ENCODE measurements at regions not wholly inside any gene's neighbourhood (a gene's known extent, or its start where the extent isn't known, plus 50 kb on each side); places are given as distances from the start of the nearest gene placed in this dataset.

GRCh38 chr6:87975561-87975960, 72.1 kb upstream of the SPACA1 start:
- H3K36me3 ChIP-seq (ENCODE audit: low read depth) = no peaks in the 10 kb centered on the region
- no peak for TF ChIP-seq CTCF (IDR thresholded peaks at IDR 0.05)
- H3K4me1 ChIP-seq (ENCODE audit: low read depth) = no peaks in the 10 kb centered on the region
- intact Hi-C loops (cut with DNase I, micrococcal nuclease) = no loop called here
- no peaks in the 10 kb centered on the region for H3K9me3 ChIP-seq
- ATAC-seq (no peak), DNase-seq (no peak)
- no peak overlapping the region for H3K4me3 ChIP-seq

- H3K4me3 ChIP-seq = no peak overlapping the region
- H3K4me1 ChIP-seq (ENCODE audit: low read depth) = no peaks in the 10 kb centered on the region
- no peak for TF ChIP-seq CTCF (IDR thresholded peaks at IDR 0.05)
- no peaks in the 10 kb centered on the region for H3K36me3 ChIP-seq (ENCODE audit: low read depth)
- DNase-seq (no peak), ATAC-seq (no peak)
- H3K9me3 ChIP-seq = no peaks in the 10 kb centered on the region
- intact Hi-C loops (cut with DNase I, micrococcal nuclease) = no loop called here
These were observed 75.4 kb upstream of the SPACA1 start for GRCh38 chr6:87972279-87972678.

GRCh38 chr6:87971605-87972262, 75.9 kb upstream of the SPACA1 start:
- intact Hi-C loops (cut with DNase I, micrococcal nuclease) = no loop called here

GRCh38 chr6:87968435-87969278, 79.0 kb upstream of the SPACA1 start:
- ATAC-seq (peak; percentile 72), DNase-seq (peak in 2 of 3 donors; percentile 33 to 36)
- Histone ChIP-seq H3K36me3 (ENCODE audit: low read depth) (no peaks in the 10 kb centered on the region), H3K4me1 (ENCODE audit: low read depth) (no peaks in the 10 kb centered on the region), H3K9me3 (no peaks in the 10 kb centered on the region), H3K4me3 (no peak overlapping the region)
- TF ChIP-seq CTCF (IDR thresholded peaks at IDR 0.05) = no peak
- intact Hi-C loops (cut with DNase I, micrococcal nuclease) = no loop called here

More at GRCh38 chr6:87971605-87972262, 75.9 kb upstream of the SPACA1 start:
- Histone ChIP-seq H3K4me3 (no peak overlapping the region), H3K9me3 (no peaks in the 10 kb centered on the region), H3K4me1 (ENCODE audit: low read depth) (no peaks in the 10 kb centered on the region), H3K36me3 (ENCODE audit: low read depth) (no peaks in the 10 kb centered on the region)
- TF ChIP-seq CTCF (IDR thresholded peaks at IDR 0.05) = no peak
- no peak for ATAC-seq
- no peak for DNase-seq

GRCh38 chr6:87965806-87966205, 81.8 kb upstream of the SPACA1 start:
- DNase-seq (no peak), ATAC-seq (no peak)
- Histone ChIP-seq H3K9me3 (no peaks in the 10 kb centered on the region), H3K36me3 (ENCODE audit: low read depth) (no peaks in the 10 kb centered on the region), H3K4me3 (no peak overlapping the region), H3K4me1 (ENCODE audit: low read depth) (no peaks in the 10 kb centered on the region)
- TF ChIP-seq CTCF (IDR thresholded peaks at IDR 0.05) = no peak
- intact Hi-C loops (cut with DNase I, micrococcal nuclease) = no loop called here

All from mucosa of descending colon (tissue), 3 donors.